ENCODE measurements at regions not wholly inside any gene's neighbourhood (a gene's known extent, or its start where the extent isn't known, plus 50 kb on each side); places are given as distances from the start of the nearest gene placed in this dataset.

GRCh38 chr1:90459570-90459969 is 257.5 kb downstream of the BARHL2 start:
- ATAC-seq: no peak
- 95 to 100% methylated on average over 2 of the region's 2 CpGs for WGBS, 2 donors (ENCODE audit: low coverage in 1 of 2)
- no peak overlapping the region for H3K4me3 ChIP-seq
- H3K27me3 ChIP-seq: no peaks in the 10 kb centered on the region
- no peak overlapping the region for H3K27ac ChIP-seq
- no peaks in the 10 kb centered on the region for H3K4me1 ChIP-seq
- H3K36me3 ChIP-seq: no peaks in the 10 kb centered on the region
- no peak for TF ChIP-seq EP300 (IDR thresholded peaks at IDR 0.05)
- TF ChIP-seq CTCF (IDR thresholded peaks at IDR 0.05): no peak
- TF ChIP-seq POLR2A (IDR thresholded peaks at IDR 0.05): no peak
- no peak for TF ChIP-seq POLR2AphosphoS5 (IDR thresholded peaks at IDR 0.05)
- no peaks in the 10 kb centered on the region for H3K9me3 ChIP-seq

GRCh38 chr1:90457985-90458384 is 259.1 kb downstream of the BARHL2 start:
- TF ChIP-seq POLR2AphosphoS5 (IDR thresholded peaks at IDR 0.05): no peak
- TF ChIP-seq CTCF (IDR thresholded peaks at IDR 0.05): no peak
- TF ChIP-seq POLR2A (IDR thresholded peaks at IDR 0.05): no peak
- TF ChIP-seq EP300 (IDR thresholded peaks at IDR 0.05): no peak
- ATAC-seq: no peak
- no peaks in the 10 kb centered on the region for H3K27me3 ChIP-seq

GRCh38 chr1:90452491-90452890 is 264.6 kb downstream of the BARHL2 start:
- TF ChIP-seq POLR2AphosphoS5 (IDR thresholded peaks at IDR 0.05): no peak
- no peak for TF ChIP-seq EP300 (IDR thresholded peaks at IDR 0.05)
- no peak for TF ChIP-seq CTCF (IDR thresholded peaks at IDR 0.05)
- TF ChIP-seq POLR2A (IDR thresholded peaks at IDR 0.05): no peak
- no peaks in the 10 kb centered on the region for H3K9me3 ChIP-seq
- H3K4me1 ChIP-seq: no peaks in the 10 kb centered on the region
- 86 to 88% methylated on average over 2 of the region's 2 CpGs for WGBS, 2 donors (ENCODE audit: low coverage in 1 of 2)
- H3K27ac ChIP-seq: no peak overlapping the region
- no peaks in the 10 kb centered on the region for H3K36me3 ChIP-seq
- no peak for ATAC-seq
- H3K27me3 ChIP-seq: no peaks in the 10 kb centered on the region
- no peak overlapping the region for H3K4me3 ChIP-seq

More at GRCh38 chr1:90457985-90458384, 259.1 kb downstream of the BARHL2 start:
- H3K4me1 ChIP-seq: no peaks in the 10 kb centered on the region
- H3K36me3 ChIP-seq: no peaks in the 10 kb centered on the region
- no peaks in the 10 kb centered on the region for H3K9me3 ChIP-seq
- H3K27ac ChIP-seq: no peak overlapping the region
- no peak overlapping the region for H3K4me3 ChIP-seq
- 65 to 89% methylated on average over 3 of the region's 3 CpGs for WGBS, 2 donors (ENCODE audit: low coverage in 1 of 2)

- Histone ChIP-seq H3K9me3 (no peaks in the 10 kb centered on the region), H3K4me1 (no peaks in the 10 kb centered on the region), H3K27ac (no peak overlapping the region), H3K4me3 (no peak overlapping the region), H3K36me3 (no peaks in the 10 kb centered on the region), H3K27me3 (no peaks in the 10 kb centered on the region)
- TF ChIP-seq CTCF (IDR thresholded peaks at IDR 0.05) (no peak), POLR2AphosphoS5 (IDR thresholded peaks at IDR 0.05) (no peak), POLR2A (IDR thresholded peaks at IDR 0.05) (no peak), EP300 (IDR thresholded peaks at IDR 0.05) (no peak)
- WGBS, 2 donors (ENCODE audit: low coverage in 1 of 2): 61 to 80% methylated on average over 3 to 4 of the region's 4 CpGs
- no peak for ATAC-seq
Measured at GRCh38 chr1:90443354-90443753, 273.7 kb downstream of the BARHL2 start.

- no peaks in the 10 kb centered on the region for H3K36me3 ChIP-seq
- H3K4me3 ChIP-seq: no peak overlapping the region
- ATAC-seq: no peak
- 44 to 60% methylated on average over 3 of the region's 3 CpGs for WGBS, 2 donors (ENCODE audit: low coverage in 1 of 2)
- H3K27ac ChIP-seq: no peak overlapping the region
- no peaks in the 10 kb centered on the region for H3K4me1 ChIP-seq
- no peaks in the 10 kb centered on the region for H3K9me3 ChIP-seq
- H3K27me3 ChIP-seq: no peaks in the 10 kb centered on the region
- no peak for TF ChIP-seq CTCF (IDR thresholded peaks at IDR 0.05)
- no peak for TF ChIP-seq POLR2AphosphoS5 (IDR thresholded peaks at IDR 0.05)
- TF ChIP-seq EP300 (IDR thresholded peaks at IDR 0.05): no peak
- no peak for TF ChIP-seq POLR2A (IDR thresholded peaks at IDR 0.05)
Measured at GRCh38 chr1:90435351-90435750, 281.8 kb downstream of the BARHL2 start.

All from gastroesophageal sphincter (tissue), 4 donors.